ENCODE measurements at regions not wholly inside any gene's neighbourhood (a gene's known extent, or its start where the extent isn't known, plus 50 kb on each side); places are given as distances from the start of the nearest gene placed in this dataset.

DNA sequence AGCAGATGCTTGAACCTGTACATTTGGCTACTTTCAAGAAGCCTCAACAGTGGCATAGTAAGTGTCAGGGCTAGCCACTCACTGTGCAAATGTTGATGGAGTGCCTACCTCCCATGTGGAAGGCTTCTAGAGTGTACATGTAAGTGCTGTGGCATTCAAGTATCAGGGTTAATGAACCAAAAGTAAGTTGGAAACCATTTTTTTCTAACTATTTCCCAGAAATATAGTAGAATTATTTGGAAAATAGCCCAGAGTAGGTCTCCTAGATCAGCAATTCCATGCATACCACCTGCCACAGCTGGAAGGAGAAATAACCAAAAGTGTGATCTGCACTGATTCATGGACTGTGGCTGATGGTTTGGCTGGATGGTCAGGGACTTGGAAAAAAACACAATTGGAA lies 53.3 kb downstream of the FOXD1 start:
- DNase-seq (ENCODE audit: low read depth in 2 of 2): no peak

GRCh38 chr5:73394610-73395009 lies 54.0 kb downstream of the FOXD1 start:
- DNase-seq (ENCODE audit: low read depth in 2 of 2): no peak

DNA sequence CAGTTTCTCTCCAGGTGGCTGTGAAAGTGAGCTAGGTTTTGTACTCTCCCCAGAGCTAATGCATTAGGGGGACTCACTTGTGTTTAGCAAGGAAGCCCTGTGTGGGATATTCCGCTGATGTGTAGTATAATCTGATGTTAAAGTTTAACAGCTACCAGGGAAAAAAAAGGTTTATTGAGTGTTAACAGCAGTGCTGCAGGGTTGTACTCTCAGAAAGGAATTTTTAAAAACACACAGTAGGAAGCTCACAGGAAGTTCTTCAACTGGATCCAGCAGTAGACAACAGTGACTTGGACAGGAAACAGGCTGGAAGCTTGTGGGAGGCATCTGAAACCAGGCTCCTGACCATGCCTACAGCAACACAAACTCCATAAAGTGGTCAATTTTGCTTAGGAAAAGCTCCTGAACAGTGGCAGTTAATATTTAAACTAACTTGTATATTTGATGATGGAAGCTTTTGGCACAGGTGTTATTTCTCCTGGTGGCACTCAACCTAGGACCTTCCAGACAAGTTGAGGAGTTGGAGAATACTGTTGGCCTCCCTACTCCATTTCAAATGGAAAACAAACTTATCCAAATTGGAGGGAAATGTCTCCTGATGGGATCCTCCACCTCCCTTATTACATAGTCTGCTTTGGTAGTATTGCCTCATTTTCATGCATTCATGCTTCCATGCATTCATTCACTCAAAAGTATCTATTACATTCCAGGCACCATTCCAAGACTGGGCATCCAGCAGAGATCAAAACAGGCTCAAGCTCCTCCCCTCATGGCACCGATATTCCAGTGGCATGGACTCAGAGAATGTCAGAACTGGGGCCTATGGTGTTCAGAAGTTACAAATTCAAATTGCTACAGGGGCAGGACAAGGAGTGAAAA lies 54.7 kb downstream of the FOXD1 start:
- no peak for DNase-seq (ENCODE audit: low read depth in 2 of 2)

GRCh38 chr5:73392775-73393174 lies 55.8 kb downstream of the FOXD1 start:
- no peak for DNase-seq (ENCODE audit: low read depth in 2 of 2)

- DNase-seq (ENCODE audit: low read depth in 2 of 2): no peak
These were observed 57.1 kb downstream of the FOXD1 start for GRCh38 chr5:73391441-73391881.

DNA sequence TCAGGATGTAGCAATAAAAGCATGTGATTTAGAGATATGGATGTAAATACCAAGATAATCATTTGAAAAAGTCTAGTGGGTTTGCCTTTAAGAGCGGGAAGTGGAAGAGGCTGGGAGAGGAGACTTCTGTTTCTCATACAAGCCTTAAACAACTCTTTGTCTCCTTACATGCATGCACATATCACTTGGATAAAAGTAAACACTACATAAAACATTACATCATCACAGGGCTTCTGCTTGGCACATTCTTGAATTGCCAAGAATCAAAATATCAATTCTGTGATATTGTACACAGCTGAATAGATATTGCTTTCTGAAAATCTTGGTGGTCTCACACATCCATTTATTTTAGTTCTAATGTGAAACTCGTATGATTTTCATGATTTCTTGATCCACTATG lies 57.6 kb downstream of the FOXD1 start:
- no peak for DNase-seq (ENCODE audit: low read depth in 2 of 2)

DNA sequence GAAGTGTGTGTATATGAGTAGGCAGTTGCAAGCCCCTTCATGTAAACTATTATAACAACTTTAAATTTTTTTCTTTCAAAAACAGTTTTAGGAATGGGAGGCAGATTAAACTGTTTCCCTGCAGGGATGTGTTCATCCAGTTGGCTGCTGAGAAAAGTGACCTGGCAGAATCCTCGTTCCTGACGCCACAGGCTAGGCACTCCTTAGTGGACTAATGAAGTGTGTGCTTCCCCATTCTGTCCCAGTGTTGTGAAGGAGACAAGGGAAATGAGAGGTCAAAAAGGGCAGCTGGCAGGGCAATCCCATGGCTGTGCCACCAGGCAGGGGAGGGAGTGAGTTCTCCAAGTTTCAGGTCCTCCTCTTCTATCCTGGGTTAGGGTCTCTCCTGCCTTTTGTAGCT lies 59.8 kb downstream of the FOXD1 start:
- DNase-seq (ENCODE audit: low read depth in 2 of 2): no peak

- DNase-seq (ENCODE audit: low read depth in 2 of 2): no peak
These were observed 60.3 kb downstream of the FOXD1 start for GRCh38 chr5:73388306-73388684.

DNA sequence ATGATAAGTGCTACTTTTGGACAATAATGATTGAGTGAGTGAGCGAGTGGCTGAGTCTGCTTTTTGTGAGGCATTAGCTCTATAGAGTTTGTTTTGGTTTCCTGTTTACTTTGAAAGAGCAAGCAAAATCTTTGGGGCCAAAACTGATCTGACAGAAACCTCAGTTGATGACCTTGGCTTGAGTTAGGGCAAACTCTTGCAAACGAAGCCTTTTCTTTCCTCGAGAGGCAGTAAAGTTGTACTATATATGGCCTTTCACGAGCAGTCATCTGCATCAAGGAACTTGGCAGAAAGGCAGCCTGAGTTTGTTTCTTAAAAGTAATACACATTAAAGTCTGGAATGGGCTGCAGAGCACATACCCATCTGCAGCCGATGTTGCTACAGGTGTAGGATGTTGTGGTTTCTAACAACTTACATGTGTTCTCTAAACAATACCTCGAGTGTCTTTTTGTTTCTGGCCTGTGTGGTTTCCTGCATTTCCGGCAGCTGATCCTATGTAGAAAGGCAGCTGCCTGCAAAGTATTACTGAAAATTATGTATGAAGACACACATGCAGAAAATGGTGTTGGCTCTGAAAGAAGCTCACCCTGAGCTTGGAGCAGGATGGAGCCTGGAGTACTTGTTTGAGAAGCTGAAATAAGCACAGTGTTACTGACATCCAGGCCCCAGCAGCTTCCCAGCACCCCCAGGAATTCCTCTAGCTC lies 60.8 kb downstream of the FOXD1 start:
- no peak for DNase-seq (ENCODE audit: low read depth in 2 of 2)

DNA sequence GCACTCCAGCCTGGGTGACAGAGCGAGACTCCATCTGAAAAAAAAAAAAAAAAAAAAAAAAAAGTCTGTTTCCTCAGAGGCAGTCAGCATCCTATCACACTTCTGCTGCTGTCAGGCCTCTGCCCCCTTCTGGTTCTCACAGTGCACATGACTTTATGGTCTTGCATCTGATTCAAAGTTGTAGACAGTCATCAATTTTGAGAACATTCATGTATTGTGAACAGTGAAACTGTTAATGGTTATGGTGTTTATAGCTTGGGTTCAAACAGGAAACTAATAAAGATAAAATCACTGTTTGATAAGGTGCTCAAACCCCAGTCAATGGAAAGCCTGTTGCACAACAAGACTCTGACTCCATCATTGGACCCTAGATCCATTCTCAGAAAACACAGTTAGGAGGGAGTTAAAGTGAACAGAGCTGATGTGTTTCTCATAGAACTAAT lies 61.4 kb downstream of the FOXD1 start:
- DNase-seq (ENCODE audit: low read depth in 2 of 2): no peak

GRCh38 chr5:73384861-73385260 lies 63.7 kb downstream of the FOXD1 start:
- no peak for DNase-seq (ENCODE audit: low read depth in 2 of 2)

DNA sequence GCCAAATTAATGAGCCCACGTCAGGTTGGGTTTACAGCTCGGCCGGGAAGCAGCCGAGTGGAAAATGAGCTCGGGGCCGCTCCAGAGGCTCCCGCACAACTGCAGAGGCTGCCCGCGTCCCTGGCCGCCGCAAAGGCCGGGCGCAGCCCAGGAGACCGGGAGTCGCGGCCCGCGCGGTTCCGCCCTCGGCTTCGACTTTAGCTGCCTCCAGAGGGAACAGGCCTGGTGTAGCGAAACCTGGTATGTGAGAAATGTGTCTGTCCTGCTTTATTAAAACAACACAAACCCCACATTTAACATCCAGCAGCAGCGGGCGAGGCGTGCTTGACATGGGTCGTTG lies 66.2 kb downstream of the FOXD1 start:
- no peak for DNase-seq (ENCODE audit: low read depth in 2 of 2)

DNA sequence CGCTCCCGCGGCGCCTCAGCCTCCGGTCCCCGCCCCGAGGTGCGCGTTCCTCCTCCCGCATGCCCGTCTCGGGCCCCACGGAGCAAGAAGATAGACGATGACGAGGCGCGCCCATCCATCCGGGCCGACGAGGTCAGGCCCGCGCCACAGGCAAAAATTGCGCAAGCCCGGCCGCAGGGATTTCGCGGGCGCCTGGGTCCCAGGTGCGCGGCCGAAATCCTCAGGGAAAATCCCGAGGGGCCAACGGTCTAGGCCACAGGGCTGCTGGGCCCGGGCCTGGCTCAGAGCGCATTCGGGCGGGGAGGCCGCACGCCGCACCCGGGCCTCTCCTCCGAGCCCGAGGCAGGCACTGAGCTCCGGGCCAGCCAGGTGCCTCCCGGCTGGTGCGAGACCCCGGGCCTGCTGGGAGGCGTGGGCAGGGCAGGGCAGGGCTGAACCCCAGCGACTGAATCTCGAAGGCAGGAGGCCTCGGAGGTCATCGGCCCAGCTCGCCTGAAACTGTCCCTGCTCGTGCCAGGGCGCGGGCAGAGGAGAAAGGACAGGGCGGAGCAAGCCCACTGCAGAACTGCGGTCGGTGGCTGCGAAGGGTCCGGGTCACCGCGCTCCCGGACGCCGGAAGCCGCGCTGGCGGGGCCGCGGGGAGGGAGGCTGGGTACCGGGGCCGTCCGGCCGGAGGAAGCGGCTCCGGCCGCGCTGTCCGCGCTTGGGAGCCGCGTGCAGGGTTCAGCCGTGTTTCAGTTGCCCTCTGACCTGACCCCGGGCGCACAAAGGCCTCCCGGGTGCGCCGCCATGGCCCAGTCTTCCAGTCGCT lies 66.8 kb downstream of the FOXD1 start:
- DNase-seq (ENCODE audit: low read depth in 2 of 2): no peak

DNA sequence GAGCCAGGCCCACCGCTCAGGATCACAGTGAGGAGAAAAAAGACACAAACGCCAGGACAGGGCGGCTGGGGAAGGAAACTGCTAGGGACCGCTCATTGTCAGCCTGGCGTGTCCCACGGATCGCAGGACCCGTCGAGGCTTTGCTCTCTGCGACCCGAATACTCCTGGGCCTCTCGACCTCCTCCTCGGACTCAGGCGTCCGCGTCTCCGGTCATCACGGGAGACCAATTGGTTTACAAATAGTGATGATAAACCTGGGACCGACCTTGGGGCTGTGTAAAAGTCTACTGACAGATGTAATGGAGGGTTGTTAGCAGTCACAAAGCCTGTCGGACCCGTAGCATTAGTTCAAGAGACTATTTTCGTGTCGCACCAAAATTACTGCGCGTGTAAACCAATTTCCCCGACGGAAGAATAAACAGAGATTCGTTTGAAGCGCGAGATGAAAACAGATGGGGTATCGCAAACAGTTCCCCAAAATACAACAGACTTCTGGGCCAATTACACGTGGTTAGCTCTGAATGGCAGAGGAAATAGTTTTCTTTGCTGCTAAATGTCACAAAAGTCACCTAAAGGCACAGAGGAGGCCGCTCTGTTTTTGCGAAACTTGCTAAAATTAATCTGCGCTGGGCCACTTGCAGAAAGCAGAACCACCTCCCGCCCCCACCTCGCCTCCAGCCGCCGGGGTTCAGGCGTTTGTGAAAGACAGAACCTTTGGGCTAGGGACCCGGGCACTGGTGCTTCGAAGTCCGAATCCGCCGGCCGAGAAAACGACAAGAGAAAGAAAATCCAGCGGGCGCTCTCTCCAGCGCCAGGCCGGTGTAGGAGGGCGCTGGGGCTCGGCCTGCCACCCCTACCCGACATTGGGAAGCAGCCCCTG lies 67.6 kb downstream of the FOXD1 start:
- no peak for DNase-seq (ENCODE audit: low read depth in 2 of 2)

DNA sequence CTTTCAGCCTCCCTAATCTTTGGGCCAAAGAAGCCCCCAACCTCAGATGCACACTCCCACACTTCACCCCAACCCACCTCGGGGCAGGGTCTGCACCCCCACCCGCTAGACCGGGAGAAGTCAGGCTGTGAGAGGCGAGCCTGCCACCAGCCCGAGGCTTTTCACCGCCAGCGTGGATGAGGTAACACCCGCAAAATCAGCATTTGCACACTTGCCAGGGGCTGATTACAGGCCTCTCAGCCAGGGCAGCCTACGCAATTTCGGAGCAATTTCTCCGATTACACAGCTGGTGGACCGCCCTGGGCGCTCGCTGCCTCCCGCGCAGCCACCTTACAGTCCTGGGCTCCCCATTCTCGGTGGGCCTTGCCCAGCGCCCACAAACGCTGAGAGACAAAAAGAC lies 68.5 kb downstream of the FOXD1 start:
- no peak for DNase-seq (ENCODE audit: low read depth in 2 of 2)

GRCh38 chr5:73379435-73379834 lies 69.1 kb downstream of the FOXD1 start:
- DNase-seq (ENCODE audit: low read depth in 2 of 2): no peak

- DNase-seq (ENCODE audit: low read depth in 2 of 2): no peak
These were observed 69.8 kb downstream of the FOXD1 start for GRCh38 chr5:73378765-73379164.

DNA sequence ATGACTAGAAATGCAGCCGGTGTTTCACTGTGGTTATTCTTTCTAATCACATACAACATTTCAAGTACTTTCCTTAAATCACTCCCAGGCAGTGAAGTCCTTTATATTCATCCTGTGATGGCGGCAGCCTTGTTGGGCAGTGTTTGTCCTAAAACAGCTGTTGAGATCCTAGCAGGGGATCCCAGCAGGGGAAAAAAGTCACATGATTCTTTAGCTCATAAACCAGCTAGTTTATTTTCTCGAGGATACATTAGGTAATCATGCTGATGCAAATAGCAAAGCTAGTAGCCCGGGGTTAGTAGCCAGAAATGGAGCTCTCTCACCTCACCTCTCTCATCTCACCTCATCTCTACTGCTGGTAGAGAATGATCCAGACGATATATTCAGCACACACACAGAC lies 70.5 kb downstream of the FOXD1 start:
- no peak for DNase-seq (ENCODE audit: low read depth in 2 of 2)

DNA sequence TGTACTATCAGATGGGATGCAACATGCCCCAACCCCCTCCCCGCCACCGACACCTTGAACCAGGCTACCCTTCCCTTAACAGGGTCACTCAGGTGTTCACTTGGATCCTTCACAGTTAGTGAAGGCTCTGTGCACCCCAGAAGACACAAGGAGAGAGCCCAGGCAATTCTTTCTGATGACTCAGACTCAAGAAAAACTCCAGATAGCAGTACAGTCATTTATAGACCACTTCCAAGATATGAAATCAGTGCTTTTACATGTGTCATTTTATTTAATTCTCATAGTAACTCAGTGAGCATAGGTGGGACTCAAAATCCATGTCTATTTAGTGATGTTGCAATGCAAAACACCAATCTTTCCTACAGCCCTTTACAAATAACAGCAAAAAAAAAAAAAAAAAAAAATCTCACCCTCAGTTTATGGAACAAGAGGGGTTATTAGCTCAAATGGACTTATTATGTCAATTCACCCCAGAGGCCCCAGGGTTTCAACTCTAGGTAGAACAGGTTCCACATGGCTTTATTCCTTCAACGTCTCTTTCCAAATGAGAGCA lies 71.9 kb downstream of the FOXD1 start:
- DNase-seq (ENCODE audit: low read depth in 2 of 2): no peak

DNA sequence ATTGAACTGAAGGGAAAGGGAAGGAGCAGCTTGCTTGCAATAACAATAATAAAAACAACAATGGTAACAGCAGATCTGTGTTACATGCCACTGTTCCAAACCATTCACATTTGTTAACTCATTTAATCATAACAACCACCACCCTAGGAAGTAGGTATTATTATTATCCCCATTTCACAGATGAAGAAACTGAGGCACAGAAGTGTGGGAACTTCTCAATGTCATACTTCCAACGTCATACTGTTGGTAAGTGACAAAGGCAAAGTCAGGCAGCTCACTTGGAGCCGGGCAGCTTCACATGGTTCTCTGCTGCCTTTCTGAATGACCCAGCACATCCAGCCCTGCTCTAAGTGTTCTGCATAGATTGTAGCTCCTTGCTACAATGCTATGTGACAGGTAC lies 72.6 kb downstream of the FOXD1 start:
- DNase-seq (ENCODE audit: low read depth in 2 of 2): no peak

- no peak for DNase-seq (ENCODE audit: low read depth in 2 of 2)
These were observed 73.4 kb downstream of the FOXD1 start for GRCh38 chr5:73375191-73375545.

All from stimulated activated CD8-positive, alpha-beta memory T cell treated with anti-CD3 and anti-CD28 coated beads, Interleukin-15, amount 100 ng/mL, for 48 hours (primary cell).